CD4-positive, alpha-beta T cell (primary cell): ENCODE measurements at regions not wholly inside any gene's neighbourhood (a gene's known extent, or its start where the extent isn't known, plus 50 kb on each side); places are given as distances from the start of the nearest gene placed in this dataset.
"Not testable (repeated sequence)": the region's sequence is repeated elsewhere in the genome, so short reads cannot be mapped to it uniquely, and the experiment has no call there.

Experiments
- ATAC-seq: fragments of 200-7000 bp; cut with Tn5 transposase; one replicate; pipeline ENCODE4 v1.10.0; 2022; ENCODE audit warnings: mild to moderate bottlenecking; ENCODE audit not compliant: poor library complexity
- CTCF ChIA-PET: fragments of 350-600 bp; sonication (Branson Sonifier 250); formaldehyde crosslinking; loops from one replicate; lab custom pipeline; 2021; ENCODE audit warnings: antibody characterized with exemption, inconsistent platforms; lab: Charles Lee
- POLR2A ChIA-PET: fragments of 350-600 bp; sonication (Branson Sonifier 250); formaldehyde crosslinking; loops from one replicate; lab custom pipeline; 2021; ENCODE audit warnings: antibody characterized with exemption, inconsistent platforms; lab: Charles Lee
- DNase-seq, 14 experiments: peaks; one replicate each; pipeline ENCODE4 v3.0.0-alpha.2; 2013 to 2020; ENCODE audit warnings: mixed read lengths in 2 of 14
- H3K27ac ChIP-seq, 2 donors: one replicate each; pipeline versions ENCODE4 v1.5.1 to v1.7.0; 2013; ENCODE audit warnings: low read length in 2 of 2, low read depth in 1 of 2, mild to moderate bottlenecking in 1 of 2
- H3K27me3 ChIP-seq, 2 experiments: 1 replicate in 1 of 2; 2 replicates in 1 of 2; pipeline versions ENCODE4 v1.6.1 to v1.7.0; 2013; ENCODE audit warnings: low read length in 2 of 2, control low read depth in 1 of 2, mild to moderate bottlenecking in 1 of 2, moderate library complexity in 1 of 2; ENCODE audit not compliant: insufficient read depth in 2 of 2, control insufficient read depth in 1 of 2
- H3K36me3 ChIP-seq: one replicate; pipeline ENCODE4 v1.6.1; 2013; ENCODE audit warnings: low read length, control low read depth; ENCODE audit not compliant: insufficient read depth
- H3K4me1 ChIP-seq: one replicate; pipeline ENCODE4 v1.6.1; 2013; ENCODE audit warnings: low read length, control low read depth; ENCODE audit not compliant: insufficient read depth
- H3K4me3 ChIP-seq: one replicate; pipeline ENCODE4 v1.5.1; 2013; ENCODE audit warnings: mild to moderate bottlenecking, low read length, moderate library complexity
- H3K9me3 ChIP-seq, 2 experiments: 1 replicate in 1 of 2; 2 replicates in 1 of 2; pipeline versions ENCODE4 v1.6.1 to v1.7.0; 2013; ENCODE audit warnings: low read length in 2 of 2, mild to moderate bottlenecking in 2 of 2, control low read depth in 1 of 2, moderate library complexity in 1 of 2; ENCODE audit not compliant: control insufficient read depth in 1 of 2, insufficient read depth in 1 of 2
- H3K27ac Mint-ChIP-seq: one replicate; pipeline ENCODE4 v1.8.0; 2020; ENCODE audit warnings: mixed read lengths
- H3K27me3 Mint-ChIP-seq: one replicate; pipeline ENCODE4 v1.8.0; 2021; ENCODE audit warnings: mixed read lengths
- H3K36me3 Mint-ChIP-seq: one replicate; pipeline ENCODE4 v1.8.0; 2021; ENCODE audit warnings: low read depth, mixed read lengths
- H3K4me1 Mint-ChIP-seq: one replicate; pipeline ENCODE4 v1.8.0; 2021; ENCODE audit warnings: low read depth, mixed read lengths
- H3K4me3 Mint-ChIP-seq: one replicate; pipeline ENCODE4 v1.8.0; 2020; ENCODE audit warnings: mild to moderate bottlenecking, mixed read lengths
- H3K9me3 Mint-ChIP-seq: one replicate; pipeline ENCODE4 v1.8.0; 2020; ENCODE audit warnings: mixed read lengths
- intact Hi-C, 2 experiments: fragments of 100-400 bp; cut with DNase I in 1 of 2; cut with micrococcal nuclease in 1 of 2; formaldehyde crosslinking; loops; one replicate each; pipeline versions ENCODE4 v1.15.1 to v1.9.0; 2023 to 2025; cut with DNase I, micrococcal nuclease

DNA sequence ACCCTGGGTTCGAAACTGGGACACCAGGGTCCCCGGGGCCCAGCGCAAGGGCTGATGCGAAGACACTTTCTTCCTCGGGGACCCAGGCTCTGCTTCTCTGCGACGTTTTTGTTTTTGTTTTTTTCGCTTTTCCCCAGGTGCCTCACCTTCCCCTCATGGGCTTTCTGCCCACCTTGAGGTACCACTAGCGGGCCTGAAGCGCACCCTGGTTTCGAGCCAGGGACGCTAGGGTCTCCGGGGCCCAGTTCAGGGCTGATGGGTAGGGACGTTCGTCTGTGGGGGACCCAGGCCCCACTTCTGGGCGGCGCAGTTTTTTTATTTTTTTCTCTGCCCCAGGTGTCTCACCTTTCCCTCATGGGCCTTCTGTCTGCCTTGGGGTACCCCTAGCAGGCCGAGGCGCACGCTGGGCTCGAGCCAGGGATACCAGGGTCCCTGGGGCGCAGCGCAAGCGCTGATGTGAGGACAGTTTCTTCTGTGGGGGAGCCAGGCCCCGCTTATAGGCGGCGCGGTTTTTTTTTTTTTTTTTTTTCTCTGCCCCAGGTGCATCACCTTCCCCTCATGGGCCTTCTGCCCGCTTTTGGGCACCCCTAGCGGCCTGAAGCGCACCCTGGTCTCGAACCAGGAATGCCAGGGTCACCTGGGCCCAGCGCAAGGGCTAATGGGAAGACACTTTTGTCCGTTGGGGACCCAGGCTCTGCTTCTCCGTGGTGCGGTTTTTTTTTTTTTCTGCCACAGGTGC is 166.8 kb upstream of the ZNG1F start:
- H3K36me3 ChIP-seq, CTCF ChIA-PET, DNase-seq, H3K27ac Mint-ChIP-seq, POLR2A ChIA-PET, H3K36me3 Mint-ChIP-seq, ATAC-seq, H3K4me1 Mint-ChIP-seq, H3K27ac ChIP-seq, H3K4me1 ChIP-seq, H3K9me3 ChIP-seq, H3K4me3 Mint-ChIP-seq, intact Hi-C loops, H3K9me3 Mint-ChIP-seq, H3K27me3 ChIP-seq, H3K27me3 Mint-ChIP-seq: not testable (repeated sequence)
- peak overlapping the region; percentile 37 for H3K4me3 ChIP-seq

DNA sequence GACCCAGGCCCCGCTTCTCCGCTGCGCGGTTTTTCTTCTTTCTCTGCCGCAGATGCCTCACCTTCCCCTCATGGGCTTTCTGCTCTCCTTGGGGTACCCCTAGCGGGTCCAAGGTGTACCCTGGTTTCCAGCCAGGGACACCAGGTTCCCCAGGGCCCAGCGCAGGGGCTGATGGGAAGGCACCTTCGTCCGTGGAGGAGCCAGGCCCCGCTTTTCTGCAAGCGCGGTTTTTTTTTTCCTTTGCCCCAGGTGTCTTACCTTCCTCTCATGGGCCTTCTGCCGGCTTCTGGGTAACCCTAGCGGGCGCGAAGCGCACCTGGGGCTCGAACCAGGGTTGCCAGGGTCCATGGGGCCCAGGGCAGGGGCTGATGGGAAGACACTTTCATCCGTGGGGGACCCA is 165.9 kb upstream of the ZNG1F start:
- H3K4me3 Mint-ChIP-seq = peak overlapping the region; percentile 83
- H3K9me3 Mint-ChIP-seq, CTCF ChIA-PET, ATAC-seq, H3K27me3 ChIP-seq, H3K27ac ChIP-seq, POLR2A ChIA-PET, H3K36me3 Mint-ChIP-seq, H3K36me3 ChIP-seq, intact Hi-C loops, H3K9me3 ChIP-seq, H3K4me1 ChIP-seq, H3K27me3 Mint-ChIP-seq, H3K4me1 Mint-ChIP-seq: not testable (repeated sequence)
- peak in 9 of 14 experiments; percentile 9 to 52 (median 32) for DNase-seq
- peak overlapping the region; percentile 80 for H3K27ac Mint-ChIP-seq
- peak overlapping the region; percentile 46 for H3K4me3 ChIP-seq

DNA sequence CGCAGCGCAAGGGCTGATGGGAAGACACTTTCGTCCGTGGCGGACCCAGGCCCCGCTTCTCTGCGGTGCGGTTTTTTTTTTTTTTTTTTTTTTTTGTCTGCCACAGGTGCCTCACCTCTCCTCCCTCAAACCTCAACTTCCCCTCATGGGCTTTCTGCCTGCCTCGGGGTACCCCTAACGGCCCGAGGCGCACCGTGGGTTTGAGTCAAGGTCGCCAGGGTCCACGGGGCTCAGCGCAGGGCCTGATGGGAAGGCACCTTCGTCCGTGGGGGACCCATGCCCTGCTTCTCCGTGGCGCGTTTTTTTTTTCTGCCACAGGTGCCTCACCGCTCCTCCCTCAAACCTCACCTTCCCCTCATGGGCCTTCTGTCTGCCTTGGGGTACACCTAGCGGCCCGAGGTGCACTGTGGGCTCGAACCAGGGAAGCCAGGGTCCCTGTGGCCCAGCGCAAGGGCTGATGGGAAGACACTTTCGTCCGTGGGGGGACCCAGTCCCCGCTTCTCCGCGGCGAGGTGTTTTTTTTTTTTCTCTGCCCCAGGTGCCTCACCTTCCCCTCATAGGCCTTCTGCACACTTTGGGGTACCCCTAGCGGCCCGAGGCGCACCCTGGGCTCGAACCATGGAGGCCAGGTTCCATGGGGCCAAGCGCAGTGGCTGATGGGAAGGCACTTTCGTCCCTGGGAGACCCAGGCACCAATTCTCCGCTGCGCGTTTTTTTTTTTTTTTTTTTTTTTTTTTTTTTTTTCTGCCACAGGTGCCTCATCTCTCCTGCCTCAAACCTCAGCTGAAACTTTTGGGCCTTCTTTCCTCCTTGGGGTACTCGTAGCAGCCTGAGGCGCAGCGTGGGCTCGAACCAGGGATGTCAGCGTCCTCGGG is 165.2 kb upstream of the ZNG1F start:
- H3K4me1 ChIP-seq, intact Hi-C loops, POLR2A ChIA-PET, H3K27ac ChIP-seq, CTCF ChIA-PET, H3K36me3 ChIP-seq, H3K4me1 Mint-ChIP-seq, H3K27me3 Mint-ChIP-seq, H3K9me3 ChIP-seq, H3K9me3 Mint-ChIP-seq, H3K36me3 Mint-ChIP-seq, H3K27me3 ChIP-seq: not testable (repeated sequence)
- Mint-ChIP-seq H3K27ac (peak overlapping the region; percentile 80), H3K4me3 (peak overlapping the region; percentile 70)
- peak overlapping the region; percentile 46 for H3K4me3 ChIP-seq
- DNase-seq (peak in 3 of 14 experiments; percentile 13 to 49 (median 22)), ATAC-seq (peak; percentile 50)

DNA sequence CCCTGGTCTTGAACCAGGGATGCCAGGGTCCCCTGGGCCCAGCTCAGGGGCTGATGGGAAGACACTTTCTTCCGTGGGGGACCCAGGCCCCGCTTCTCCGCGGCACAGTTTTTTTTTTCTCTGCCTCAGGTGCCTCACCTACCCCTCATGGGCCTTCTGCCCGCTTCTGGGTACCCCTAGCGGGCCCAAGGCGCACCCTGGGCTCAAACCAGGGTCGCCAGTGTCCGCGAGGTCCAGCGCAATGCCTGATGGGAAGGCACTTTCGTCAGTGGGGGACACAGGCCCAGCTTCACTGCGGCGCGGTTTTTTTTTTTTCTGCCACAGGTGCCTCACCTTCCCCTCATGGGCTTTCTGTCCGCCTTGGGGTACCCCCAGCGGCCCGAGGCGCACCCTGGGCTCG is 163.9 kb upstream of the ZNG1F start:
- H3K27ac ChIP-seq, H3K4me3 Mint-ChIP-seq, CTCF ChIA-PET, H3K4me3 ChIP-seq, ATAC-seq, H3K36me3 Mint-ChIP-seq, H3K9me3 ChIP-seq, H3K27me3 ChIP-seq, H3K4me1 ChIP-seq, H3K27ac Mint-ChIP-seq, DNase-seq, H3K9me3 Mint-ChIP-seq, H3K36me3 ChIP-seq, POLR2A ChIA-PET, H3K4me1 Mint-ChIP-seq, intact Hi-C loops, H3K27me3 Mint-ChIP-seq: not testable (repeated sequence)

DNA sequence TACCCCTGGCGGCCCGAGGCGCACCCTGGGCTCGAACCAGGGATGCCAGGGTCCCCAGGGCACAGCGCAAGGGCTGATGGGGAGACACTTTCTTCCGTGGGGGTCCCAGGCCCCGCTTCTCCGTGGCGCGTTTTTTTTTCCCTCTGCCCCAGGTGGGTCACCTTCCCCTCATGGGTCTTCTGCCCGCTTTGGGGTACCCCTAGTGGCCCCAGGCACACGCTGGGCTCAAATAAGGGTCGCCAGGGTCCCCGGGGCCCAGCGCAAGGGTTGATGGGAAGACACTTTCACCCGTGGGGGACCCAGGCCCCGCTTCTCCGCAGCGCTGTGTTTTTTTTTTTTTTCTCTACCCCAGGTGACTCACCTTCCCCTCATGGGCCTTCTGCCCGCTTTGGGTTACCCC is 163.3 kb upstream of the ZNG1F start:
- H3K27ac ChIP-seq, intact Hi-C loops, H3K27me3 Mint-ChIP-seq, H3K4me3 Mint-ChIP-seq, H3K4me1 ChIP-seq, CTCF ChIA-PET, ATAC-seq, H3K9me3 ChIP-seq, H3K27ac Mint-ChIP-seq, H3K36me3 ChIP-seq, POLR2A ChIA-PET, H3K9me3 Mint-ChIP-seq, H3K4me3 ChIP-seq, H3K4me1 Mint-ChIP-seq, H3K36me3 Mint-ChIP-seq, H3K27me3 ChIP-seq, DNase-seq: not testable (repeated sequence)

DNA sequence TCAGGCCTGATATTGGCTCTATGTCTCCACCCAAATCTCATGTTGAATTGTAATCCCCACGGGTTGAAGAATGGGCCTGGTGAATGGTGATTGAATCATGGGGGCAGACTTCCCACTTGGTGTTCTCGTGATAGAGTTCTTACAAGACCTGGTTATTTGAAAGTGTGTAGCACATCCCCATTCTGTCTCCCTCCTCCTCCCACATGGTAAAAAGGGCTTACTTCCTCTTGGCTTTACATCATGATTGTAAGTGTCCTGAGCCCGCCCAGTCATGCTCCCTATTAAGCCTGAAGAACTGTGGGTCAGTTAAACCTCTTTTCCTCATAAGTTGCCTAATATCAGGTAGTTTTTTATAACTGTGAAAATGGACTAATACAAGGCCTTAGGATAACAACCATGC is 158.8 kb upstream of the ZNG1F start:
- H3K27ac ChIP-seq, ATAC-seq, H3K4me3 ChIP-seq, H3K27ac Mint-ChIP-seq, POLR2A ChIA-PET, H3K9me3 ChIP-seq, CTCF ChIA-PET, H3K9me3 Mint-ChIP-seq, H3K4me1 Mint-ChIP-seq, H3K27me3 ChIP-seq, H3K36me3 Mint-ChIP-seq, H3K27me3 Mint-ChIP-seq, H3K36me3 ChIP-seq, H3K4me3 Mint-ChIP-seq, H3K4me1 ChIP-seq, intact Hi-C loops: not testable (repeated sequence)
- peak in 2 of 14 experiments; percentile 3 to 5 for DNase-seq

DNA sequence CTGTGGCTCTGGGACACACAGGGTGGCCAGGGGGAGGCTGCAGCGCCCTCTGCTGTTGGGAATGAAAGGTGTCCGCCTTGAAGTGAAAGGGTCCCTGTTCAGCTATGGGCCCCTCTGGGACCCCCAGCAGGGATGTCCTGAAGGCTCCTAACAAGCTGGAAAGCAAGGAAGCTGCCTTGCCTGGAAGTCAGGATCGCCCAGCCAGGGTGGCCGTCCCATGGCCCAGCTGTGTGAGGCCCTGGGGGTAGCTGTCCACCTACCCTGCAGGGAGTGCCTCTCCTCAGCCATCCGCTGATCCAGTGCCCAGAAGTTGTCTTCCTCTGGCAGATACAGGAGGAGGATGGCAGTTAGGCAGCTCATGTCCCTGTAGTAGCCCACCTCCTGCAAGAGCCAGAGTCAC is 143.4 kb upstream of the ZNG1F start:
- intact Hi-C loops, H3K27ac Mint-ChIP-seq, H3K27ac ChIP-seq, ATAC-seq, H3K9me3 ChIP-seq, H3K36me3 Mint-ChIP-seq, H3K4me3 ChIP-seq, H3K27me3 Mint-ChIP-seq, DNase-seq, H3K4me1 Mint-ChIP-seq, H3K4me1 ChIP-seq, H3K36me3 ChIP-seq, H3K27me3 ChIP-seq, H3K4me3 Mint-ChIP-seq, CTCF ChIA-PET, H3K9me3 Mint-ChIP-seq, POLR2A ChIA-PET: not testable (repeated sequence)
